ENCODE measurements at regions not wholly inside any gene's neighbourhood (a gene's known extent, or its start where the extent isn't known, plus 50 kb on each side); places are given as distances from the start of the nearest gene placed in this dataset.
A peak's percentile ranks its signal among the peaks of the same experiment; 100 is the strongest.
"Not testable (repeated sequence)": the region's sequence is repeated elsewhere in the genome, so short reads cannot be mapped to it uniquely, and the experiment has no call there.

GRCh38 chr20:39957911-39958310 lies 731.1 kb downstream of the MAFB start:
- DNase-seq, result not testable (repeated sequence)

GRCh38 chr20:39954621-39955020 lies 734.4 kb downstream of the MAFB start:
- no peak for DNase-seq

GRCh38 chr20:39946931-39947330 lies 742.1 kb downstream of the MAFB start:
- DNase-seq, result no peak

- DNase-seq, result no peak
Observed at GRCh38 chr20:39946053-39946810, 742.8 kb downstream of the MAFB start.

- no peak for DNase-seq
Observed at GRCh38 chr20:39944861-39945260, 744.2 kb downstream of the MAFB start.

GRCh38 chr20:39943336-39943735 lies 745.7 kb downstream of the MAFB start:
- DNase-seq, result no peak

- no peak for DNase-seq
Observed at GRCh38 chr20:39941245-39941644, 747.8 kb downstream of the MAFB start.

GRCh38 chr20:39939241-39939865 lies 749.7 kb downstream of the MAFB start:
- DNase-seq, result no peak

- DNase-seq, result no peak
Observed at GRCh38 chr20:39936401-39936800, 752.6 kb downstream of the MAFB start.

GRCh38 chr20:39935901-39936300 lies 753.1 kb downstream of the MAFB start:
- no peak for DNase-seq

GRCh38 chr20:39916236-39916765 lies 772.7 kb downstream of the MAFB start:
- no peak for DNase-seq

GRCh38 chr20:39913274-39913673 lies 775.8 kb downstream of the MAFB start:
- DNase-seq, result no peak

GRCh38 chr20:39911497-39911896 lies 777.5 kb downstream of the MAFB start:
- no peak for DNase-seq

- peak; percentile 2 to 12 for DNase-seq
Observed at GRCh38 chr20:39910536-39910935, 778.5 kb downstream of the MAFB start.

- peak; percentile 13 to 25 for DNase-seq
Observed at GRCh38 chr20:39909447-39909846, 779.6 kb downstream of the MAFB start.

- peak in 1 of 2 donors; percentile 17 for DNase-seq
Observed at GRCh38 chr20:39904476-39905112, 784.4 kb downstream of the MAFB start.

GRCh38 chr20:39903806-39904465 lies 785.1 kb downstream of the MAFB start:
- peak; percentile 21 to 73 for DNase-seq

- no peak for DNase-seq
Observed at GRCh38 chr20:39899881-39900280, 789.2 kb downstream of the MAFB start.

GRCh38 chr20:39898467-39898852 lies 790.6 kb downstream of the MAFB start:
- no peak for DNase-seq

GRCh38 chr20:39897781-39898466 lies 791.1 kb downstream of the MAFB start:
- DNase-seq, result no peak

GRCh38 chr20:39897058-39897457 lies 792.0 kb downstream of the MAFB start:
- no peak for DNase-seq

- DNase-seq, result no peak
Observed at GRCh38 chr20:39894067-39894466, 795.0 kb downstream of the MAFB start.

All from hippocampal formation (tissue), 2 donors.